DMS 273 (cell line): ENCODE measurements at regions not wholly inside any gene's neighbourhood (a gene's known extent, or its start where the extent isn't known, plus 50 kb on each side); places are given as distances from the start of the nearest gene placed in this dataset.

ENCODE experiments used
- DNase-seq: peaks from one replicate; lab custom pipeline; 2025; ENCODE audit not compliant: unreplicated experiment; lab: John Stamatoyannopoulos, UW

DNA sequence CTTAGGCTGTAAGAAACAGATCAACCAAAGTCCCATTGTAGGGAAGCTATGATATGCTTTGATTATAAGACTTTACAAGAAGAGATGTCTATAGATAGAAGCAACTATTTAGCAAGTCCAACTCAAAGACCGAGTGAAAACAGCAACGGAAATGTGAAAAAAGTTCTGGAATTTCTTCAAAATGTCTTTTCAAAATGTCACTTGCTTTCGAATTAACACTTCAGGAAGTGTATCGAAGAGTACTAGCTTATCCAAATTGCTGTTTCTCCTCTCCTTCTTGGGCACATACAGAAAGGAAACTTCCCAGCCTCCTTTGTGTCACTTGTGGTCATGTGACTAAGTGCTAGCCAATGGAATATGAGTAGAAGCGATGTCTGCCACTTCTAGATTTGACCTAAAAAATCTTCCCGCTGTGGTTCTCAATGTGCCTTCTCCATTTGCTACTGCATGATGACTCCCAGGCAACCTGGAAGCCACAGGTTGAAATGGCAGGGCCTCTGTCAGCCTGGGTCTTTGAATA, 89.9 kb downstream of the TSEN15 start:
- DNase-seq: no peak

DNA sequence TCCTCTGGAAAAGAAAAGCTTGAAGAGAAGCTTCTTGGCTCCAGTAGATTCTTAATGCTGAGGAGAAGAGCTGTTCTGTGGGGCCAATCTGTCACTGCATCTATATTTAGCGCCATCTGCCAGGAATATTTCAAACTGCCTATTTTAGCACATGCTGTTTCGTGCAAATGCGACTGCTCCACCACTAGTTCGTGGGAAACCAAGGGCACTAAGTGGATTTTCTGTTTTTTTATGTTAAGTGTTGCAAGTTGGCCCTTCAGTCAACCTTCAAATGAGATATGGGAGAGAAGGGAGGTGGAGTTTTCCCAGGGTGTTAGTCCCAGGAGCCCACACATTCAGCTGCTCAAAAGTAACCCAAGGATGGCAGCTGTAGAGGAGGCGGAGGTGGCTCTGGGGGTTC, 91.9 kb downstream of the TSEN15 start:
- peak; percentile 95 for DNase-seq

DNA sequence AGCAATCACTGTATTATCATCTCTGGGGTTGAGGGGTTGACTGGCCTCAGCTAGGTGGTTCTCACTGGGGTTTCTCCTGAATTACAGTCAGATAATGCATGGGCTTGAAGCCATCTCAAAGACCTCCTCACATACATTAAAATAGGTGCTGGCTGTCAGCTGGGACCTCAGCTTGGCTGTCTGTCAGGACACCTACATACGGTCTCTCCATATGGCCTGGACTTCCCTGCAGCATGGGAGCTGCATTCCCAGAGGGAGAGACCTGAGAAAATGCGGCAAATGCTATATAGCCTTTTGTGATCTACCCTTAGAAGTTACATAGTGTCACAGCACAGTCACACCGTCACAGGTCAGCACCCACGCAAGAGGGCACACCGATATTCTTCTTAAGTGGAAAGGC, 93.6 kb downstream of the TSEN15 start:
- DNase-seq: peak; percentile 75

DNA sequence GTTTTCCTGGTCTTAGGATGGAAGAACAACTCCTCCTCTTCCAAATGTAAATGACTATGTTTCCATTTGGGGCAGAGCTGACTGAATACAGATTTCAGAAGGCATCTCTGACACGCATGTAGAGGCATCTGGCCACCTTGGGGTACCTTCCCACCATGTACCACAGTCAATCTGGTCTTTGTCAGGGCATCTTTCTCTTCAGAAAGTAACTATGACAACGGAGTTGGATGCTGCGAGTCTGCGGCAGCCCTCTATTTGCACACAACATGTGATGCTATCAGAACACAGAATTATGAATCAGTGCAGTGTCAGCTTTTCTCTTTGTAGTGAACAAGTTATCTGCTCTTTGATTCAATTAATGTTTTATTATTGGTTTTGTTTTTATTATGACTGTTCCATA, 94.7 kb downstream of the TSEN15 start:
- DNase-seq: no peak

DNA sequence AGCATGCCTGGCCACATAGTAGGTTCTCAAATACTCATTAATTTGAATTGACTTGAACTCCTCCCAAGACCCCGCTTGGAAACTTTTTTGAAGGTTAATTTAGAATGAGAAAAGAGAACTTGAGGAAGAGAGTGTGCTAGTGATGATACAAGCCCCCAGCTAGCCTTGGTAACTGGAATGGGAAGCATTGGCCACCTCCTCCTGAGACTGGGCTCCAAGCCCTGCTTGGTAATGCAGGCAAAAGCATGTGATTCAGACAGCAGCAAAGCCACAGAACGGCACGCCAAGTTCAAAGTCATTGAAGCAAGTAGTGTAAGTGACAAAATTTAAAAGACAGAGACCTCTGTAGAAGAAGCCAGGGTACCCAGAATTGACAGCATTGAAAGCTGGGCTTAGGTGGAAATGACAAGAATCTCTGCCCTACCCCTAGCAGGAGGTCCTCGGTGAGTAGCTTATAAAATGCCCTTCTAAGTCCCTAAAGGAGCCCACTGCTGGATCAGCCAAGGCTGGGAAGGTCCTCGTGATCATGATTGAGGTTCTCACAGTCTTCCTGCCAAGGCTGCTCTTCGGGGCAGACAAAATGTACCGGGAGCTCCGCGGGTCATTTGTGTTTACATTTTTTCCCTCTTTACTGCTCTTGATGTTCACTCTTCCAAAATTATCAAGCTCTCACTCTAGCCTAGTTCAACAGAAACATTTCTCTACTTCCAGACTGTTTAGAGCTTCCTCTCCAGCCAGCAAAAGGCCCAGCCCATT, 99.4 kb downstream of the TSEN15 start:
- DNase-seq: no peak

DNA sequence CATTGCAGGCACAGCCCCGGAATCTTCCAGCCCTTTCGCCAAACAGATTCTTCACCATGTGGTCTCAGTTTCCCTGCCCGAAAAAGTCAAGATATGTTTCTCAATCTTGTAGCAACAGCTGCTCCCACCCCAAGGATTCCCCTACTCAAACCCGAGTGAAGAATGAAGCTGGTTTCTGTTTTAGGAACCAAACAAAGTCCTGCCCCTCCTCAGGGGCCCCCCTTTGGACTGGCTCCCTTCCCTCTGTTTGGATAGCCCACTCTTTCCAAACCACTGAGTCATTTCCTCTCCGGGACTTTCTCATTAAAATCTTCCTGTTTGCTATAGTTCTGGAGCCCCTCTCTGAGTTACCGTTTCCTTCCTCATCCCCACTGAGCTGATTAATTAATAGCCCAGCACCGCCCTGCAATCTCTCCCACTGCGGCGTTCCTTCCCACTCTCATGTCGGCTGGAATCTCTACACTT, 100.9 kb downstream of the TSEN15 start:
- DNase-seq: no peak

DNA sequence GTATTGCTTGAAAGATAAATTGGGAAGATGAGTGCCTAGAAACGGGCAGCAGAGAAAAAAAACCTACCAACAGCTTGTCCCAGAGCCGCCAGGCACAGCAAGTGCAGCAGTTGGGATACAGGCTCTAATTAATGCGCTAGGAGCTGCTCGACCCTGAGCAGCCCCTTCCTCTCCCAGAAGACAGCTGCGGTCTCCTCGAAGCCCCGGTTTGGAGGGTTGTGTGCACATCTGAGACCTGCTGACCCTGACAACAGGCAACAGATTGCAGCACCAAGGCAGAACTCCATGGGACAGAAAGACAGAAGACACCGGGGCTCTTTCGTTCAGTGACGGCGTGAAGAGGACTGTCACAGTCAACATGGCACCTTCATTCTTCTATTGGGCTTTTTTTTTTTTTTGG, 101.4 kb downstream of the TSEN15 start:
- peak; percentile 30 for DNase-seq

DNA sequence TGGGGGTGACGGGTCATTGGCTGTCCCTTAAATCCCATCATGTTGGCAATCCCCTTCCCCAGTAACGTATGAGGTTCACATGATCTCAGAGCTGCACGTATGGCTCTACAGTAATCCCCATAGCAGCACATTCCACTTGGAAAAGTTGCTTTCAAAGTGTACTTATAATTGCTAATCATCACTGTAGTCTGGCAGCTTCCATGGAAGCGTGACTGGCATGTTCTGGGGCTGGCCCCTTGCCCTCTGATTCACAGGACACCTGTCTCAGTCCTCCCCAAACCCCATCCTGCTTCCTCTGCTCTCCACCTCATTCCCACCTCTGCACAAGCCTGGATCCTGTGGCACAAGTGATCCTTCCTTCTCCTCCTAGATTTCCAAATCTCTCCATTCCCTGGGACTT, 102.2 kb downstream of the TSEN15 start:
- DNase-seq: no peak

DNA sequence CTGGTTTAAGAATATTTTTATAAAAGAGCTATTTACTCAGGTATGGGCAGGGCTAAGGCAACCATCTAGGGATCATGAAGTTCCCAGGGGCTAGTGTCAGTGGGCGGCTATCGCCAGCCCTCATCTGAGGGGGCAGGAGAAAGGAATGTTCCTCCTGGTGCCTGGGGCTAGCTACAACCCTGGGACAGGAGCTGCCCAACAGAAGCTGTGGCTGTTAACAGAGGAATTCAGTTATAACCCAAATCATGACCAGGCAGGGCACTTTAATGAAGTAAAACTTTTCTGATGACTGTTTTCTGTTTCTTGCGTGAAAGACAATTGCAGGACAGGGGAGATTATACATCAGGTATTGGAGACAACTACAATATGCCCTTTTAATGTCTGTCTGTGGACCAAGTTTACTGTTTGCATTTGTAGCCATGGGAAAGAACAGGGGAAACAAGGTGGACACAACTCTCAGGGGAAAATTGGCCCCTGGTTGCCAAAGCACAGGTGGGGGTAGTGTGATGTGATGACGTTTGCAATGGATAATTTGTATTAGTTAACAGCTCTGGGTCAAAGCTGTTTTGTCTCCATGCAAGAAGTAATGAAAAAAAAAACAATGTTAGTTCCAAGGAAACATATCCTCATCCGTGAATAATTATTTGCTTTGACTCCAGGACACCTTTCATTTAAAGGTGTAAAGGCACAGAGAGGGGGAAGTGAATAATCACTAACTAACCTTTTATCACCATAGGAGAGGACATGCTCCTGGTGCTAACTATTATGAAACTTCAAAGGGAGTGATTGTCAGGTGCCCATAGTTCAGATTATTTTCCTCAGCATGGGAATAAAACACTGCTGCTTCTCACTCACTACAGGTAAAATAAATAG, 105.2 kb downstream of the TSEN15 start:
- no peak for DNase-seq

DNA sequence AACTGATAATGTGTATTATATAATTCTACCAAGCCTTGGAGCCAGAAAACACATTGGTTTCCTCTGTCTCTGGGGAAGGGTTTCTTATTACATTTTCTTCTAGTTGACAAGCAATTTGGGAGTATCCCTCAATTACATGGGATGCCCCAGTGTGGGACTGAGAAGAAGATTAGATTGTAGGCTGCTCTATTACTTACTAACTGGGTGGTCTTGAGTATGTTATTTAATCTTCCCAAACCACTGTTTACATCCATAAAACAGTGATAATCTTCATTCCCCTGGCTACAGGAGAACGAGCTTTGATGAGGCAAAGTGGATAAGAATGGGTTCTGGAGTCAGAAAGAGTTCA, 105.8 kb downstream of the TSEN15 start:
- DNase-seq: no peak

DNA sequence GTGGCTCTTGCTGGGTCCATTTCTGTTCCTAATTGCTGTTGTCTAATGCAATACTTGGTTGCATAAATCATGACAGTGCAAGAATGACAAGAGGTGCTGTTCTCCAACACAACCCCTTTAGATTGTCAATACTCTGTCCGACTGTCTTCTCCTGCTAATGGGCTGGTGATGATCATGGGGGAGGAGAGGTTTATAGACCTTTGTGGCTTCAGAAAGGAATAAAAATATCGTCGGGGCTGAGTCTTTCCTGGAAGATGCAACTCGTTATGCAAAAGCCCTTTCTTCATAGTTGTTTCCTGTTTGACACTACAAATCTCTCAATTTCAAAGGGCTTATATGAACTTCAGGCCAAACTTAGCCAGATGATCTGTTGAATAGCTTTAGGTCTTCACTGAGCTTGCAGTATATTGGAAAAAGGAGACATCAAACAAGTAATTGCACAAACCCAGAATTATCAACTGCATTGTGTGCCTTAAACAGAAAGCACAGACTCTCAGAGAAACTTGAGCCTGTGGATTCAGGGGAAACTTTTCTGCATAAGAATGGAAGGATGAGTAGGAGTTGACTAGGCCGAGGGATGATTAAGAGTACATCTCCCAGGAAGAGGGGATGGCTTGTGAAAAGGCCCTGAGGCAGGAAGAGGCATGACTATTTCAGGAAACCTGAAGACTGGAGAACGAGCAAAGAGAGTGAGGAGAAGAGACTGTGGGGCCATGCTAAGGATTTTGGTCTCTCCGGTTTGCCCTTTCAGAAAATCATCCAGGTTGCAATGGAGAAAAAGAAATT, 107.6 kb downstream of the TSEN15 start:
- DNase-seq: no peak

DNA sequence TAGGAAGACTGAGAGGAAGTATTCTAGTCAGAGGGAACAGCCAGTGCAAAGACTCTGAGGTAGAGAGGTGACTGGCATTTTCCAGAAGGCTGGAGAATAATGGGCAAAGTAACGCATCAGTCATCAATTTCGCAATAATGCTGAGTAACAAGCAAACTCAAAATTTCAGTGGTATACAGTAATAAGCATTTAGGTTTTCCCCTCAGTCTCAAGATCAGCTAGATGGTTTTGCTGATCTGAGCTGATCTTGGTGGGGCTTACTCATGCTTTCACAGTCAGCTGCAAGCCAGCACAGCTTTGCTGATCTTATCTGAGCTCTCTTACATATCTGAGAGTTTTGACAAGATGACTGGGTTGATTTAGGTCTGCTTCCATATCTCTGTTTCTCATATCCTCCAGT, 108.7 kb downstream of the TSEN15 start:
- no peak for DNase-seq

DNA sequence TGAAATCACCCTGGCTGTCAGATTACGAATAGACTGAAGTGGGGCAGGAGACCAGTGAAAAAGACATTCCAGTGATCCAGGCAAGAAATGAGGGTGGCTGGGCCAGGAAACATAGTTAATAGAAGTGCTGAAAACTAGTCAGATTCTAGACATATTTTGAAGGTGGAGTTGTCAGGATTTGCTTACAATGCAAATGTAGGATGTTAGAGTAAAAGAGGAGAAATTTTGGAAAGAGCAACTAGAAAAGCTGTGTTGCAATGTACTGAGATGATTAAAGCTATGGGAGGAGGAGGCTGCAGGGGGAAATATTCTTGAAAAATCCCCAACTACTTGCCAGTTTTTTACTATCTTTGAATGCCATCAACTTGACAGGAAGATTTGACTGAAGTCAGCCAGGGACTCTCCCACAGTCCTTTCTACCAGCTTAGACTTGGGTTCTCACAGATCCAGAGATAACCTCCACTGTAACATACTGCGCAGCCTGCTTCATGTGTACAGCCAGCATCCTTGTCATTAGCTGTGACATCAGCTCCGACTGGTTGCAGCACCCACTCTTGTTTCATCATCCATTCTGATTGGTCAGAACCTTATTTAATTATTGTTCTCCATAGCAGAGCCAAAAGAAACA, 109.7 kb downstream of the TSEN15 start:
- DNase-seq: no peak

DNA sequence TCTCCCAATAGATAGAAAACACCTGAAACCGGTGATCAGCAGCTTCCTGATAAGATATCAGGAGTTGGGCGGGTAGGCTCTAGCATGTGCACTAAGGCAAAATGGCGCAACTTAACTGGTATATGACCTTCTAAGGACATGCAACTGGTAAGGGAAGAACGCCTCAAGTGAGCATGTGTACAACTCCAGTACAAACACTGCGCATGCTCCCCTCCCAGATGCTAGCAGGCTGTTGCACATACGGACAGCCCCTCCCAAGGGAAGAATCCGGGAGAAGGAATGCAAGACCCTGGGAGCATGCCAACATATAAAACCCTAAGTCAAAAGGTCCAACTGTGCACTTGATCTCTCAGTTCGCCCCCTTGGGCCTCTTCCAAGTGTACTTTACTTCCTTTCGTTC, 110.8 kb downstream of the TSEN15 start:
- DNase-seq: peak; percentile 80

DNA sequence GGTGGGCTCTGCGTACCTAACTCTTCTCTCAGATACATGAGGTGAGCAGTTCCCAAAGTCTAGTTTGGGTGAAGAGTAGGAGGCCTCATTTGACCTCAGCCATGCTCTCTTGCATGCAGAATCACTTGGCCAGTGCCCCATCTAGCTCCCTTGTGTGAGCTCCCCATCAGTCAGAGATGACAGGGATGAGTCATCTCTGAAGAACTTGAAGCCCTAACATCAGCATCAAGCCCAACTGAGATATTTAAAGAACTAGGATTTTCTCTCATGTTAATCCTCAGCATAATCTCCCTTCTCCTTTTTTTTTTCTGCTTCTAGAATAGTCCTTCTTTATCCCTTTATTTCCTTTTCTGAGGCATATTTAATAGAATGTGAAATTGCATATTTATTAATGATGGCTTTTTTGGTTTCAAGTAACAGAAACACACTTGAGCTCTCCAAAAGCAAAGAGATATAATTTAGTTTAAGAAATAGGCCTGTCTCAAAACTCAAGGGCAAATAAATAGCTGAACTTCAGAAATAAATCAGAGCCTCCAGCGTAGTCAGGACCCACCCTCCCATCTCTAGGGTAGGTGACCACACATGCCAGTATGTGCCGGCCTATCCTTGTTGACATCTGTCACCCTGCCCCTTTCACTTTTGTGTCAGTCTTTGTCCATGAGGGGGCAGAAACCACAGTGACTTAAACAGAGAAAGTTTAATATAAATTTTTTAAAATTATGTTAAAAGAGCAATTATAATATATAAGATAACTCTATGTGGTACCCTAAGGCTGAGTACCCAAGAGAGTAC, 112.3 kb downstream of the TSEN15 start:
- peak; percentile 22 for DNase-seq

DNA sequence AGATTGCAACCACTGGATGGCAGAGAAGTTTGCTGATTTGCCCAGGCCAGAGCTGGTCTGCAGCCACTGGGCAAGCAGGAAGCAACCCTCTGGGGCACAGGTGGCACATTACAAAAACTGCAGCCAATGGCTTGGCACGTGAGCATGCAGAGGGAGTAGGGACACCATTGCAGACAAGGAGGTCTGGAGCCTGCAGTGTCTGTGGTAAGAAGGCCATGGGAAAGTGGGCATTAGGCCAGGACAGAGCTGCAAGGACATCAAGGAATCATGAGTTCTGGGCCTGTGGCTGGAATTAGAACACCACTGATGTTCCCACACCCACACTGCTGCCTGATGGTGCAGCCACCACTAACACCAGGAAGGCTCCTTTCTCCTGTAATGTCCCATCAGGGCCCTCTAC, 113.0 kb downstream of the TSEN15 start:
- no peak for DNase-seq

DNA sequence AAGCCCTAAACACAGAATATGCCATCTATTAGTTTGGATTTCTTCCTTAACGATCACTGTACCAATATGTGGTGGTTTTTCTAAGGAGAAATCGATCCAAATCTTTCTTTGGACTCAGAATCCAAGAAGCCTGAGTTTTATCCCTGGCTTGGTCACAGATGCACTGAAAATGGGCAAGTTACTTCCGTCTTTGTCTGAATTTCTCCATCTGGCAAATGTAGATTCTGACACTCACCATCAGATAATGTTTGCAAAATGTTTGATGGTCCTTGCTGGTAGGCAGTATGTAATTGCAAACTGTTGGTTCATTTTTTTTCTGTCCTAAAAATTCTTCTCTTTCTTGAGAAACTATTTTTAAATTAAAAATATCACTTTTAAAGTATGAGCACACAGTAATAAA, 115.0 kb downstream of the TSEN15 start:
- DNase-seq: peak; percentile 25

DNA sequence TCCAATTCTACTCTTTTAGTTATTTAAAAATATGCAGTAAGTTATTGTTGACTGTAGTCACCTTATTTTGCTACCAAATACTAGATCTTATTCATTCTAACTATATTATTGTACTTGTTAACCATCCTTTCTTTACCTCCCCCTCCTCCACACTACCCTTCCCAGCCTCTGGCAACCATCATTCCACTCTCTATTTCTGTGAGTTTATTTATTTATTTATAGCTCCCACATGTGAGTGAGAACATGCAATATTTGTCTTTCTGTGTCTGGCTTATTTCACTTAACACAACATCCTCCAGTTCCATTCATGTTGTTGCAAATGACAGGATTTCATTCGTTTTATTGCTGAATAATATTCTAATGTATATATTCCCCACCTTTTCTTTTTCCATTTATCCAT, 115.8 kb downstream of the TSEN15 start:
- DNase-seq: no peak

DNA sequence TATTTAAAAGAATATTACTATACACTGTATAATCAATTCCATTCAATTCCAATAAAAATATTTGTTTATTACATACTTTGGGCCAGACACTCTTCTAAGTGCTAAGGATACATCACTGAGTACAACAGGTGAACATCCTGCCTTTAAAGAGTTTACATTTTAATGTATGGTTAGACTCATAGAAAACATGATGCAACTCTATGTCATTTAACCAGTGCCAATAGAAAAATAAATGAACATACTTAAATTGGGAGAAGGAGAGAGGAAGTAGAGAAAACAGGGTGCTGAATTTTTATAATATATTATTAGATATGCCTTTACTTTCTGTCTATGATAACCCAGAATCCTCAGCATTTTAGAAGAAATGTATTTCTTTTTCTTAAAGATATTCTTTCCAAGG, 119.2 kb downstream of the TSEN15 start:
- DNase-seq: no peak

DNA sequence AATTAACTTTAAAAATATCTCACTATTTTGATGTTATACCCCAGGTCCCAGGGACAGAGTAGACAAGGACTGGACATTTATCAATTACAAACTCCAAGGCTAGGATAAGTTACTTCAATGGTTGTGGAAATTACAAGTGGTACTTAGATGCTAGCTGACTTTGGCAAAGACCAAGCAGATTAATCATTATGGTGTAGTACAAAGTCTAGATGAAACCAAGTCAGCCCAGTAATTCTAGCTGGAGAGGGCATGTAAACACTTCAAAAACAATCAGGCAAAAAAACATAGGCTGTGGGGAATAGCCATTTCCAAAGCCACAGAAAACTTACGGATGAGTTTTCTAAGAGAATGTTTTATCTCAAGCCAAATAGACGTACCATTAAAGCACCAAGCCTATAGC, 124.5 kb downstream of the TSEN15 start:
- no peak for DNase-seq
